Spleen (tissue), 11 donors: ENCODE measurements at regions not wholly inside any gene's neighbourhood (a gene's known extent, or its start where the extent isn't known, plus 50 kb on each side); places are given as distances from the start of the nearest gene placed in this dataset.

Experiments
- DNase-seq: peaks from one replicate; pipeline ENCODE4 v3.0.0-alpha.2; 2020
- H3K27ac ChIP-seq, 8 donors: fragments of 200-600 bp; sonication (generic) in 7 of 8; 1 replicate in 4 of 8; 2 replicates in 4 of 8; pipeline versions ENCODE4 v1.5.0 to v1.8.0; 2016 to 2021; ENCODE audit warnings: inconsistent platforms in 4 of 8, mild to moderate bottlenecking in 4 of 8, moderate library complexity in 1 of 8
- H3K27me3 ChIP-seq, 7 donors: fragments of 200-600 bp; sonication (generic) in 6 of 7; replicated peaks in 1 of 7; 1 replicate in 4 of 7; 2 replicates in 3 of 7; pipeline versions ENCODE4 v1.5.0 to v1.8.0; 2016 to 2021; ENCODE audit warnings: inconsistent platforms in 3 of 7, mild to moderate bottlenecking in 1 of 7
- H3K36me3 ChIP-seq, 6 donors: fragments of 200-600 bp; sonication (generic) in 5 of 6; 1 replicate in 4 of 6; 2 replicates in 2 of 6; pipeline versions ENCODE4 v1.5.0 to v1.8.0; 2016 to 2021; ENCODE audit warnings: inconsistent platforms in 2 of 6
- H3K4me1 ChIP-seq, 6 donors: fragments of 200-600 bp; sonication (generic) in 5 of 6; 1 replicate in 3 of 6; 2 replicates in 3 of 6; pipeline versions ENCODE4 v1.5.0 to v1.8.0; 2016 to 2021; ENCODE audit warnings: inconsistent platforms in 3 of 6
- H3K4me3 ChIP-seq, 8 donors: fragments of 200-600 bp; sonication (generic) in 7 of 8; 1 replicate in 4 of 8; 2 replicates in 4 of 8; pipeline versions ENCODE4 v1.5.0 to v1.8.0; 2016 to 2021; ENCODE audit warnings: inconsistent platforms in 4 of 8, mild to moderate bottlenecking in 4 of 8, moderate library complexity in 2 of 8
- H3K9me3 ChIP-seq, 8 donors: fragments of 200-600 bp; sonication (generic) in 7 of 8; 1 replicate in 4 of 8; 2 replicates in 4 of 8; pipeline versions ENCODE4 v1.5.0 to v1.8.0; 2016 to 2021; ENCODE audit warnings: inconsistent platforms in 4 of 8
- CTCF ChIP-seq, 11 experiments: fragments of 200-600 bp in 7 of 11; fragments of 450-650 bp in 4 of 11; sonication (generic) in 4 of 11; IDR thresholded peaks in 8 of 11; conservative IDR thresholded peaks in 3 of 11; 1 replicate in 7 of 11; 2 replicates in 4 of 11; pipeline versions ENCODE4 v1.4.0 to v1.8.0; 2016 to 2021; ENCODE audit warnings: antibody characterized with exemption in 11 of 11, inconsistent platforms in 4 of 11, mild to moderate bottlenecking in 1 of 11
- POLR2A ChIP-seq, 3 donors: fragments of 450-650 bp; IDR thresholded peaks; one replicate each; pipeline ENCODE4 v1.5.1; 2017; ENCODE audit warnings: antibody characterized with exemption in 3 of 3, mild to moderate bottlenecking in 1 of 3
- POLR2AphosphoS5 ChIP-seq, 3 donors: sonication (generic); formaldehyde crosslinking; IDR thresholded peaks; one replicate each; pipeline ENCODE4 v1.5.1; 2017; ENCODE audit warnings: antibody characterized with exemption in 3 of 3
- WGBS, 5 donors: extraction: QIAGEN DNeasy Blood & Tissue Kit in 3 of 5; methylation state at CpG; one replicate each; pipeline versions ENCODE4 v1.1.5 to v1.1.7; 2013 to 2018; 5-methylcytosine and 5-hydroxymethylcytosine counted together
- intact Hi-C: fragments of 100-400 bp; cut with DNase I; formaldehyde crosslinking; loops from one replicate; pipeline ENCODE4 v1.15.0; 2023; ENCODE audit warnings: low total_unique reads
- donor health status: healthy with polysubstance abuse.
- donor health status: DM: no; HTN: no; CAD: no; lungs with moderate emphysema.
- donor health status: DM: no; HTN: no; CAD: no.
- donor health status: Bipolar disorder and iron deficiency.
- donor health status: healthy.
- donor health status: DM: no; HTN: no; CAD: no.
- donor health status: DM: yes; HTN: yes; CAD: no.

- Histone ChIP-seq H3K4me1 (peaks cover 0 to 4% (median 0%) of the 10 kb centered on the region in 6 donors), H3K4me3 (no peak overlapping the region), H3K27ac (no peak overlapping the region), H3K36me3 (no peaks in the 10 kb centered on the region), H3K9me3 (no peaks in the 10 kb centered on the region), H3K27me3 (no peaks in the 10 kb centered on the region)
- whole genome bisulfite sequencing, 5 donors, result 88 to 93% (median 90%) methylated on average over 10 to 19 of the region's 19 CpGs
- TF ChIP-seq POLR2AphosphoS5 (IDR thresholded peaks at IDR 0.05) (no peak), CTCF (IDR thresholded peaks at IDR 0.05 in 8 of 11, conservative IDR thresholded peaks at IDR 0.05 in 3 of 11) (no peak), POLR2A (IDR thresholded peaks at IDR 0.05) (no peak)
- DNase-seq, result peak; percentile 72
- intact Hi-C loops, result no loop called here
These were observed 140.2 kb upstream of the CHST15 start for GRCh38 chr10:124233546-124234138.

- no peak for TF ChIP-seq POLR2A (IDR thresholded peaks at IDR 0.05)
- TF ChIP-seq CTCF (IDR thresholded peaks at IDR 0.05 in 8 of 11, conservative IDR thresholded peaks at IDR 0.05 in 3 of 11), result no peak
- no peak for TF ChIP-seq POLR2AphosphoS5 (IDR thresholded peaks at IDR 0.05)
- no peaks in the 10 kb centered on the region for H3K36me3 ChIP-seq
- DNase-seq, result no peak
- 59 to 67% (median 61%) methylated on average over 16 of the region's 16 CpGs for WGBS, 5 donors
- intact Hi-C loops, result no loop called here
- peaks cover 0 to 4% (median 0%) of the 10 kb centered on the region in 6 donors for H3K4me1 ChIP-seq
- H3K27ac ChIP-seq, result no peak overlapping the region
- no peaks in the 10 kb centered on the region for H3K27me3 ChIP-seq
- H3K4me3 ChIP-seq, result no peak overlapping the region
- no peaks in the 10 kb centered on the region for H3K9me3 ChIP-seq
These were observed 139.5 kb upstream of the CHST15 start for GRCh38 chr10:124232686-124233545.

GRCh38 chr10:124231168-124232155 is 138.1 kb upstream of the CHST15 start:
- TF ChIP-seq POLR2A (IDR thresholded peaks at IDR 0.05) (no peak), POLR2AphosphoS5 (IDR thresholded peaks at IDR 0.05) (no peak), CTCF (IDR thresholded peaks at IDR 0.05 in 8 of 11, conservative IDR thresholded peaks at IDR 0.05 in 3 of 11) (no peak)
- no peak for DNase-seq
- WGBS, 5 donors, result 82 to 95% (median 90%) methylated on average over 8 of the region's 8 CpGs
- Histone ChIP-seq H3K27me3 (no peaks in the 10 kb centered on the region), H3K4me1 (peaks cover 0 to 4% (median 0%) of the 10 kb centered on the region in 6 donors), H3K27ac (no peak overlapping the region), H3K4me3 (no peak overlapping the region), H3K9me3 (no peaks in the 10 kb centered on the region), H3K36me3 (no peaks in the 10 kb centered on the region)
- intact Hi-C loops, result no loop called here
